Keratinocyte (primary cell): ENCODE measurements at regions not wholly inside any gene's neighbourhood (a gene's known extent, or its start where the extent isn't known, plus 50 kb on each side); places are given as distances from the start of the nearest gene placed in this dataset.

Experiments used
- DNase-seq: peaks from one replicate; pipeline ENCODE4 v3.0.0-alpha.2; 2011; ENCODE audit warnings: low read depth, missing footprints, low spot score
- FAIRE-seq: peaks from 2 replicates; lab custom pipeline; 2011; peaks lifted over from hg19 to GRCh38; lab: Jason Lieb, UNC
- H2AFZ ChIP-seq: 2 replicates; pipeline ENCODE4 v1.6.0; 2012; ENCODE audit warnings: low read length, control low read depth, inconsistent platforms; ENCODE audit not compliant: control insufficient read depth
- H3K27ac ChIP-seq: 2 replicates; pipeline ENCODE4 v1.5.1; 2011; ENCODE audit warnings: low read length; ENCODE audit not compliant: control insufficient read depth, insufficient read depth
- H3K27me3 ChIP-seq: 3 replicates; pipeline ENCODE4 v1.6.0; 2011; ENCODE audit warnings: low read length; ENCODE audit not compliant: control insufficient read depth, insufficient read depth; ENCODE audit errors: extremely low read depth
- H3K36me3 ChIP-seq, 2 experiments: 2 replicates in 1 of 2; 3 replicates in 1 of 2; pipeline ENCODE4 v1.5.1; 2011; ENCODE audit warnings: low read length in 2 of 2, mild to moderate bottlenecking in 1 of 2; ENCODE audit not compliant: control insufficient read depth in 2 of 2, insufficient read depth in 2 of 2; ENCODE audit errors: extremely low read depth in 1 of 2
- H3K4me1 ChIP-seq: 3 replicates; pipeline ENCODE4 v1.5.1; 2011; ENCODE audit warnings: low read length; ENCODE audit not compliant: control insufficient read depth, insufficient read depth; ENCODE audit errors: extremely low read depth
- H3K4me2 ChIP-seq: 3 replicates; pipeline ENCODE4 v1.6.0; 2011; ENCODE audit warnings: low read depth, low read length; ENCODE audit not compliant: control insufficient read depth, insufficient read depth; ENCODE audit errors: extremely low read depth
- H3K4me3 ChIP-seq, 3 experiments: fragments of 200-600 bp in 1 of 3; sonication (generic) in 1 of 3; 2 replicates in 2 of 3; 3 replicates in 1 of 3; pipeline ENCODE4 v1.5.1; 2011 to 2016; ENCODE audit warnings: low read length in 3 of 3, mild to moderate bottlenecking in 3 of 3, control low read depth in 2 of 3, inconsistent platforms in 1 of 3, low read depth in 1 of 3, mixed read lengths in 1 of 3, mixed run types in 1 of 3, moderate library complexity in 1 of 3; ENCODE audit not compliant: control insufficient read depth in 2 of 3, insufficient read depth in 2 of 3; ENCODE audit errors: extremely low read depth in 1 of 3
- H3K79me2 ChIP-seq: 2 replicates; pipeline ENCODE4 v1.6.0; 2012; ENCODE audit warnings: low read length; ENCODE audit not compliant: control insufficient read depth, insufficient read depth
- H3K9ac ChIP-seq: 3 replicates; pipeline ENCODE4 v1.6.0; 2011; ENCODE audit warnings: low read length; ENCODE audit not compliant: control insufficient read depth, insufficient read depth; ENCODE audit errors: extremely low read depth
- H3K9me1 ChIP-seq: 3 replicates; pipeline ENCODE4 v1.6.0; 2011; ENCODE audit warnings: low read length; ENCODE audit not compliant: control insufficient read depth, insufficient read depth; ENCODE audit errors: extremely low read depth
- H3K9me3 ChIP-seq: 2 replicates; pipeline ENCODE4 v1.5.1; 2012; ENCODE audit warnings: low read depth, low read length; ENCODE audit not compliant: control insufficient read depth
- H4K20me1 ChIP-seq: 3 replicates; pipeline ENCODE4 v1.6.0; 2011; ENCODE audit warnings: low read length; ENCODE audit not compliant: control insufficient read depth, insufficient read depth; ENCODE audit errors: extremely low read depth
- EZH2 ChIP-seq: IDR thresholded peaks from one replicate; pipeline ENCODE4 v1.6.1; 2012; ENCODE audit warnings: inconsistent platforms, mild to moderate bottlenecking, low read length, moderate library complexity
- dilution Hi-C: fragments of 300-500 bp; cut with MboI; formaldehyde crosslinking; loops from one replicate; pipeline ENCODE4 v1.7.0; 2020; ENCODE audit warnings: low sequenced_read_pairs; ENCODE audit not compliant: extremely low pct_ligation_motif_present
- TF ChIP-seq, protein P1 (sequence below), 3 experiments: IDR thresholded peaks in 1 of 3; conservative IDR thresholded peaks in 1 of 3; optimal IDR thresholded peaks in 1 of 3; 2 replicates in 2 of 3; 3 replicates in 1 of 3; pipeline versions ENCODE3 to v1.5.1; 2011; ENCODE audit warnings: low read length in 3 of 3, mild to moderate bottlenecking in 3 of 3, moderate library complexity in 2 of 3, control low read depth in 1 of 3, inconsistent platforms in 1 of 3; ENCODE audit not compliant: insufficient read depth in 2 of 3; ENCODE audit errors: extremely low read depth in 1 of 3

- no peaks in the 10 kb centered on the region for H3K4me1 ChIP-seq
- H3K4me3 ChIP-seq = no peak overlapping the region
- H3K36me3 ChIP-seq = no peaks in the 10 kb centered on the region
- peaks cover 19% of the 10 kb centered on the region for H3K27me3 ChIP-seq
- H4K20me1 ChIP-seq = no peaks in the 10 kb centered on the region
- FAIRE-seq (no peak), DNase-seq (no peak)
- H3K79me2 ChIP-seq = no peaks in the 10 kb centered on the region
- no peak overlapping the region for H3K9ac ChIP-seq
- TF ChIP-seq, protein P1, sequence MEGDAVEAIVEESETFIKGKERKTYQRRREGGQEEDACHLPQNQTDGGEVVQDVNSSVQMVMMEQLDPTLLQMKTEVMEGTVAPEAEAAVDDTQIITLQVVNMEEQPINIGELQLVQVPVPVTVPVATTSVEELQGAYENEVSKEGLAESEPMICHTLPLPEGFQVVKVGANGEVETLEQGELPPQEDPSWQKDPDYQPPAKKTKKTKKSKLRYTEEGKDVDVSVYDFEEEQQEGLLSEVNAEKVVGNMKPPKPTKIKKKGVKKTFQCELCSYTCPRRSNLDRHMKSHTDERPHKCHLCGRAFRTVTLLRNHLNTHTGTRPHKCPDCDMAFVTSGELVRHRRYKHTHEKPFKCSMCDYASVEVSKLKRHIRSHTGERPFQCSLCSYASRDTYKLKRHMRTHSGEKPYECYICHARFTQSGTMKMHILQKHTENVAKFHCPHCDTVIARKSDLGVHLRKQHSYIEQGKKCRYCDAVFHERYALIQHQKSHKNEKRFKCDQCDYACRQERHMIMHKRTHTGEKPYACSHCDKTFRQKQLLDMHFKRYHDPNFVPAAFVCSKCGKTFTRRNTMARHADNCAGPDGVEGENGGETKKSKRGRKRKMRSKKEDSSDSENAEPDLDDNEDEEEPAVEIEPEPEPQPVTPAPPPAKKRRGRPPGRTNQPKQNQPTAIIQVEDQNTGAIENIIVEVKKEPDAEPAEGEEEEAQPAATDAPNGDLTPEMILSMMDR (optimal IDR thresholded peaks at IDR 0.05 in 1 of 3, IDR thresholded peaks at IDR 0.05 in 1 of 3, conservative IDR thresholded peaks at IDR 0.05 in 1 of 3; ENCODE audit: extremely low read depth in 1 of 3, insufficient read depth in 2 of 3, low read length in 3 of 3) = no peak
- no peak for TF ChIP-seq EZH2
- no peaks in the 10 kb centered on the region for H3K9me3 ChIP-seq
- dilution Hi-C loops = no loop called here
- no peak overlapping the region for H3K27ac ChIP-seq
- no peak overlapping the region for H3K4me2 ChIP-seq
- H3K9me1 ChIP-seq = no peaks in the 10 kb centered on the region
- H2AFZ ChIP-seq = no peak overlapping the region
Observed at GRCh38 chr1:230496451-230496850, 70.3 kb upstream of the PGBD5 start.

- TF ChIP-seq, protein P1 (optimal IDR thresholded peaks at IDR 0.05 in 1 of 3, IDR thresholded peaks at IDR 0.05 in 1 of 3, conservative IDR thresholded peaks at IDR 0.05 in 1 of 3; ENCODE audit: extremely low read depth in 1 of 3, insufficient read depth in 2 of 3, low read length in 3 of 3) = no peak
- no peak for TF ChIP-seq EZH2
- no peak for DNase-seq
- Histone ChIP-seq H3K9me1 (no peaks in the 10 kb centered on the region), H3K4me3 (no peak overlapping the region), H3K36me3 (no peaks in the 10 kb centered on the region), H3K27ac (no peak overlapping the region), H3K79me2 (no peaks in the 10 kb centered on the region), H3K4me1 (no peaks in the 10 kb centered on the region), H3K9ac (no peak overlapping the region), H3K9me3 (no peaks in the 10 kb centered on the region), H2AFZ (no peak overlapping the region), H4K20me1 (no peaks in the 10 kb centered on the region), H3K27me3 (peaks cover 19% of the 10 kb centered on the region), H3K4me2 (no peak overlapping the region)
- dilution Hi-C loops = no loop called here
- no peak for FAIRE-seq
Observed at GRCh38 chr1:230495891-230496385, 69.8 kb upstream of the PGBD5 start.
